ENCODE measurements at regions not wholly inside any gene's neighbourhood (a gene's known extent, or its start where the extent isn't known, plus 50 kb on each side); places are given as distances from the start of the nearest gene placed in this dataset.

GRCh38 chr20:57043669-57044268 lies 222.7 kb downstream of the BMP7 start:
- TF ChIP-seq POLR2AphosphoS5 (IDR thresholded peaks at IDR 0.05) = no peak
- TF ChIP-seq, protein P1, sequence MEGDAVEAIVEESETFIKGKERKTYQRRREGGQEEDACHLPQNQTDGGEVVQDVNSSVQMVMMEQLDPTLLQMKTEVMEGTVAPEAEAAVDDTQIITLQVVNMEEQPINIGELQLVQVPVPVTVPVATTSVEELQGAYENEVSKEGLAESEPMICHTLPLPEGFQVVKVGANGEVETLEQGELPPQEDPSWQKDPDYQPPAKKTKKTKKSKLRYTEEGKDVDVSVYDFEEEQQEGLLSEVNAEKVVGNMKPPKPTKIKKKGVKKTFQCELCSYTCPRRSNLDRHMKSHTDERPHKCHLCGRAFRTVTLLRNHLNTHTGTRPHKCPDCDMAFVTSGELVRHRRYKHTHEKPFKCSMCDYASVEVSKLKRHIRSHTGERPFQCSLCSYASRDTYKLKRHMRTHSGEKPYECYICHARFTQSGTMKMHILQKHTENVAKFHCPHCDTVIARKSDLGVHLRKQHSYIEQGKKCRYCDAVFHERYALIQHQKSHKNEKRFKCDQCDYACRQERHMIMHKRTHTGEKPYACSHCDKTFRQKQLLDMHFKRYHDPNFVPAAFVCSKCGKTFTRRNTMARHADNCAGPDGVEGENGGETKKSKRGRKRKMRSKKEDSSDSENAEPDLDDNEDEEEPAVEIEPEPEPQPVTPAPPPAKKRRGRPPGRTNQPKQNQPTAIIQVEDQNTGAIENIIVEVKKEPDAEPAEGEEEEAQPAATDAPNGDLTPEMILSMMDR (IDR thresholded peaks at IDR 0.05) = no peak

Data from suprapubic skin (tissue), 3 donors.